GM12874 (cell line): ENCODE measurements at regions not wholly inside any gene's neighbourhood (a gene's known extent, or its start where the extent isn't known, plus 50 kb on each side); places are given as distances from the start of the nearest gene placed in this dataset.

Experiments used
- CTCF ChIP-seq: IDR thresholded peaks from 2 replicates; pipeline ENCODE4 v1.5.1; 2011; ENCODE audit warnings: low read depth, mild to moderate bottlenecking, control low read depth, low read length, moderate library complexity; ENCODE audit not compliant: insufficient read depth

GRCh38 chr11:98062714-98063113, 958.0 kb upstream of the CNTN5 start:
- TF ChIP-seq CTCF = no peak

DNA sequence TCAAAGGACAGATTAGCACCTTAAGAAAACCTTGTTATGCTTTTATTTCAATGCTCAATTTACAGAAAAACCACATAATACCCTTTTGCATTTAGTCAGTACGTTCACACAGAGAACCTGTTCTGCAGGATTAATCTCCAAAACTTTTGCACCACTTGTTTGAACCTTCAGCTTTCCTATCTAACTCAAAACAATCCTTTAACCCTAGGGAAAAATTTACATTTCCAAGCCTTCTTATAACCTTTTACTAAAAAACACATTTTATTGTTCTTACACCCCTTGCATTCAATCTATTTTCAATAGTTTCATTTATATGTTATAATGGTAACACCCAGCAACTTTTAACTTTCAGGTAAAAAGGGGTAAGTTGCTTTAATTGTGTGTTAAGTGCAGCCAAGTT, 952.5 kb upstream of the CNTN5 start:
- TF ChIP-seq CTCF = no peak

DNA sequence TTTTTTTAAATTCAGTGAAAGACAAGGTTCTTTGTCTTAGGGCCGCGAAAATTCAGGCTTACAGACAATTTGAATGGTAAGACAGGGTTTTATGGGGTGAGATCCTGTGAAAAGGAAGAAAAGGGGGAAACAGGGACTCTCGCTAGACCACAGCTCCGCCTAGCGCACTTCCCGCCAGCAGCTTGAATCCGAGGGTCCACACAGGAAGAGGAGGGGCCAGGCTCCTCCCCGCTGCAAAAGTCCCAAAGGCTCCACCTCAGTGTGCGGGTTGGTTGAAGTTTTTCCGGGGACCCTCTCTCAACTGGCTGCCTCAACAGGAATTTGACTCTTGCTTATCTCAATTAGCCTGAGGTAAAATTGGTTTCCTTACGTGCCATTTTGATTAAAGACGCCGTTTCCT, 950.9 kb upstream of the CNTN5 start:
- TF ChIP-seq CTCF = no peak

DNA sequence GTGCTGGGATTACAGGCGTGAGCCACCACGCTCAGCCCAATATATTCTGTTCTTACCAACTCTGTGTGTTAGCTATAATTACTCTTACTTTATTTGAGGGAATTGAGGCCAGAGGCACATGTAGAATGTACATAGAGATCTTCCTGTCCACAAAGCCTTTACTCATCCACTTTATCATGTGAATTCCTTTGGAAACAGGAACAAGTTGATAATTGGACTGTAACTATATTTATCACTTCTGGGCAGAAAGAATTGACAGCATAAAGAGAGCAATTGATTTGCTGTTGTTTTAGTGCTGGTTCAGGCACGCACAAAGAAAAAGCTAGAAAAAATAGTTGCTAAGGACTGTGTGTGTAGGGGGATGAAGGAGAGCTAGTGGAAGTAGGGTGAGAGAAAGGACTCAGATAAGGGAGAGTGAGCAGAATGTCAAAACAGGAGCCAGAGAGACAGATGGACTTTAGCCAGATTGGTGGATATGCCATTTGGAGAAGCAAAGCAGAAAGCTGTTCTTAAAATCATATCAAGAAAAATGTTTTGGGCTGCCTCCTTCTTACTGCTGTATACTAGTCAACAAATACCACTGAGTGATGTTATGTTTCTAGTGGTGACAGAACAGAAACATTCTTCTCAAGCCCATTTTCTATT, 929.8 kb upstream of the CNTN5 start:
- no peak for TF ChIP-seq CTCF

- no peak for TF ChIP-seq CTCF
These were observed 921.4 kb upstream of the CNTN5 start for GRCh38 chr11:98099371-98099770.

DNA sequence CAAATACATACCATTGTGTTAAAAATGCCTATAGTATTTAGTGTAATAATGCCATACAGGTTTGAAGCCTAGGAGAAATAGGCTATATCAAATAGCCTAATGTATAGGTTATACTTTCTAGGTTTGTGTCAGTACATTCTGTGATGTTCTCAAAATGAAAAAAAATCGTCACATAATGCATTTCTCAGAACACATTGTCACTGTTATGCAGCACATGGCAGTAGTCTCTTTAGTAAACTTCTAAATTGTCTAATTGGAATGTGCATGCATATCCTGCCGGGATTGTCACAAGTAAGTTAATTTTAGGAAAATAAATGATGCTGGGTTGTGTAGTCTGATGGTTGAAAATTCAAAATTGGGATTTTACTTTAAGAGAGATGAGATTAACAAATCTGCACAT, 920.1 kb upstream of the CNTN5 start:
- TF ChIP-seq CTCF = no peak

- TF ChIP-seq CTCF = no peak
These were observed 919.4 kb upstream of the CNTN5 start for GRCh38 chr11:98101329-98101728.
